Epidermal melanocyte (primary cell): ENCODE measurements at regions not wholly inside any gene's neighbourhood (a gene's known extent, or its start where the extent isn't known, plus 50 kb on each side); places are given as distances from the start of the nearest gene placed in this dataset.
"Not testable (repeated sequence)": the region's sequence is repeated elsewhere in the genome, so short reads cannot be mapped to it uniquely, and the experiment has no call there.

Source experiments
- DNase-seq: peaks from one replicate; pipeline ENCODE4 v3.0.0; 2011; ENCODE audit warnings: low spot score; ENCODE audit not compliant: insufficient read length

GRCh38 chr14:89743828-89744227 lies 210.7 kb downstream of the EFCAB11 start:
- no peak for DNase-seq

- DNase-seq, result no peak
Measured at GRCh38 chr14:89740241-89740640, 214.3 kb downstream of the EFCAB11 start.

DNA sequence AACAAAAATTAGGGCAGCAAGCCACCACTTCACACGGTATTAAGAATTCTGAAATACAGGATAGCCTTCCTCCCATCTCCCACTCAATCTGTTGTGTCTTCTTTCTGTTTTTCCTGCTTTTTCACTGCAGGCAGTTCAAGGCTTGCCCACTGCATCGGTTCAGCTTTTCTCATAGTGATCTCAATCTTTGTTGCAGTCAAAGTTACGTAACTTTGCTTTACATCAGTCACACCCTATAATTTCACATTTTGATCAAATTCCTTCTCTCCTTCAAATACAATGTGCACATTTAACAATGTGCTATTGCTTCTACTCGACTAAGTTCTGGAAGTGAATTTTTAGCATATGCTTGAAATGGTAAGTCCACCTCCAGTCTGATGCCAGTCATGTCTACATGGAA lies 217.6 kb downstream of the EFCAB11 start:
- DNase-seq, result no peak

- DNase-seq, result no peak
Measured at GRCh38 chr14:89731396-89731933, 223.1 kb downstream of the EFCAB11 start.

GRCh38 chr14:89730687-89731086 lies 223.8 kb downstream of the EFCAB11 start:
- no peak for DNase-seq

DNA sequence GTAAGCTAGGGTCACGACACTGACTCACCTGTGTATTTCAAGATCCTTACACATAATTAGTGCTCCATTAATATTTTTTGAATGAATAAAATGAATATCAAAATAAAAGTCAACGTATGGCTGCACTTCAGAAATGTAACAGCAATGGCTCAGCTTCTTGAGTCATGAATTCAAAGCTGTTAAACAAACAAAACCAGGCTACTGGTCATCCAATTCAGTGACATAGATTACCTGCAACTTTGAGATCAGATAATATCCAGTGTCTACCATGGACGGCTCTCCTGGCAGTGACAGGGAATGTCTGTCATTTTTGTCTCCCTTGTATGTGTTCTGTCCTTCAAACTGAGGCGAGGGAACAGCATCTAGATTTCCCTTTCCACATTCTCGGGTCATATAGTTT lies 225.6 kb downstream of the EFCAB11 start:
- no peak for DNase-seq

DNA sequence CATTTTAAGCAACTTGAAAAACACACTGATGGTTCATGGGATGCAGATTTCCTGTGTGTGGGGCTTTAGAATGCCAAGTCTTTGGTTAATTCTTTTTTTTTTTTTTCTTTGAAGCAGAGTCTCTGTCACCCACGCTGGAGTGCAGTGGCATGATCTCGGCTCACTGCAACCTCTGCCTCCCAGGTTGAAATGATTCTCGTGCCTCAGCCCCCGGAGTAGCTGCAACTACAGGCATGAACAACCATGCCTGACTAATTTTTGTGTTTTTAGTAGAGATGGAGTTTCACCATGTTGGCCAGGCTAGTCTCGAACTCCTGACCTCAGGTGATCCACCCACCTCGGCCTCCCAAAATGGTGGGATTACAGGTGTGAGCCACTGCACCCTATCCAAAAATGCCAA lies 228.3 kb downstream of the EFCAB11 start:
- DNase-seq, result not testable (repeated sequence)

DNA sequence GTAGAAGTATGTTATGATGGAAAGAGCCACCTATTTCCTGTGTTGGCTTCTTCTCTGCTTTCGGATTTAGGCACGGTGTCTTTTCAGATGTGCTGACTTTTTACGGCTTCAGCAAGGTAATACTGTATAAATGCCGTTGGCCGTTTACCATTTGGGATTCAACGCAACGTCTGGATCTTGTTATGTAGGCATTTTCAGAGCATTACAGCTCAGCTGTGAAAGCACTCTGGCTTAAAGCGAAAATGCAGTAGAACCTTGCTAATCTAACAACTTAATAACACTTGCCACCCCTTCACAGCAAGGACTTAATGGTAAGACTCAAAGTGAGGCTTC lies 229.9 kb downstream of the EFCAB11 start:
- DNase-seq, result no peak

DNA sequence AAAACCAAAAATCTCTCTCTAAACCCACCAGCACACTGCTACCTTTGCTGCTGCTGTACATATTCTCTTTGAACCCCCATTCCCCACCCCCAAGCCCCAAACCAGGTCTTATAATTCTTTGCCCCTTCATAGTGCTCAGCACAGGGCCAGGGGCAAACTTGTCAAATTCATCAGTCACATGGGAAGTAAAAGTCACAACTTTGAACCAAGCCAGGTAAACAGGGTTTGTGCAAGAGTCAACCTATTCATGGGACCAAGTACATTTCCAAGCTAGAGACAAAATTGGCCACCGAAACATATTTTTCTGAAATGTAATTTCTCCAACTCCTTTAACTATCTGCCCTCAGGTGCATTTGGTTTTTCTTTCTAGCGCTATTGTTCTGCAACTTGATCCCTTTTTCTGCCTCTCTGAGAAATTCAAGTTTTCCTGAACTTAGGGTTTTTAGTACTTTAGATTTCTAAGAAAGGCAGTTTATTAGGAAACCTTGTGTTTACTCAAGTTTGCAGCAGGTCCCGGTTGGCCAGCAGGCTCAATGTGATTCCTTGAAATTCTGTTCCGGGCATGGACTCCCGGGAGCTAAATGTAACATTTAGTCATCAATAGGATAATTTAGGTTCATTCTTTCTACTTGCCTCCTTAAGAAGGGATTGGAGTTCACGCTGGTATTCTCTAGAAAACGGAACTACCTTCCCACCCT lies 230.5 kb downstream of the EFCAB11 start:
- no peak for DNase-seq

DNA sequence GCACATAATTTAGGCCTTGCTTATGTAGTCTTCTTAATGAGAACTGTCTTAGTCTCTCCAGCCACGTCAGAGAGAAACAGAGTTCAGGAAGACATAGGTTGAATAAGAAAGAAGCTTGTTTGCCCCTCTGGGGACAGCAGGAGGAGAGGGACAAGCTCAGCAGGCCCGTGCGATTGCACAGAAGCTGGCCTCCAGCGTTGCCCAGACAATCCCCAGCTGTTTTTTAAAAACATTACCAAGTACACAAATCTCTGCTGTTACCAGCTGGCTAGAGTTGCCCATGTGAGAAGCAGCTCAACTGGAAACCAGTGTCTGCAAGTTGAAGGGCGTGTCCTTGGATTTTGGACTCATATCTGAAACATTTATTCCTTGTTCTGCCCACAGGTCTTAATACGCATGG lies 232.6 kb downstream of the EFCAB11 start:
- no peak for DNase-seq

GRCh38 chr14:89720741-89721729 lies 233.5 kb downstream of the EFCAB11 start:
- no peak for DNase-seq

DNA sequence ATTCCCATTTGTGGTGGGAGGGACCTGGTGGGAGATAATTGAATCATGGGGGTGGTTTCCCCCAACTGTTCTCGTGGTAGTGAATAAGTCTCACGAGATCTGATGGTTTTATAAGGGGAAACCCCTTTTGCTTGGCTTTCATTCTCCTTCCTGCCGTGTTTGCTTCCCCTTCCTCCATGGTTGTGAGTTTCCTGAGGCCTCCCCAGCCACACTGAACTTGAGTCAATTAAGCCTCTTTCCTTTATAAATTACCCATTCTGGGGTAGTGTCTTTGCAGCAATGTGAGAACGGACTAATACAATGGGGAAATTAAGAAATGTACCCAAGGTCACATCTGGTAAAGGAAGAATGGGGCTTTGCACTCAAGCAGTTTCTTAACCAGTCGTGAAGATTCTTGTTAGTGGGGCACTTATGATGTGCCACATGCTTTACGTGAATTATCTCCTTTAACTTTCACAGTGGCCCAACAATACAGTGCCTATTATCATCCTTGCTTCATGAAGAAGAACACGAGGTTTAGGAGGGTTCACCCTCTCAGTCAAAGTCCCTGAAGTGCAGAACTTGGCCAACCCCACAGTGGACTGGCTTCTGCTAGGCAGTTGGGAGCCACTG lies 234.3 kb downstream of the EFCAB11 start:
- no peak for DNase-seq

DNA sequence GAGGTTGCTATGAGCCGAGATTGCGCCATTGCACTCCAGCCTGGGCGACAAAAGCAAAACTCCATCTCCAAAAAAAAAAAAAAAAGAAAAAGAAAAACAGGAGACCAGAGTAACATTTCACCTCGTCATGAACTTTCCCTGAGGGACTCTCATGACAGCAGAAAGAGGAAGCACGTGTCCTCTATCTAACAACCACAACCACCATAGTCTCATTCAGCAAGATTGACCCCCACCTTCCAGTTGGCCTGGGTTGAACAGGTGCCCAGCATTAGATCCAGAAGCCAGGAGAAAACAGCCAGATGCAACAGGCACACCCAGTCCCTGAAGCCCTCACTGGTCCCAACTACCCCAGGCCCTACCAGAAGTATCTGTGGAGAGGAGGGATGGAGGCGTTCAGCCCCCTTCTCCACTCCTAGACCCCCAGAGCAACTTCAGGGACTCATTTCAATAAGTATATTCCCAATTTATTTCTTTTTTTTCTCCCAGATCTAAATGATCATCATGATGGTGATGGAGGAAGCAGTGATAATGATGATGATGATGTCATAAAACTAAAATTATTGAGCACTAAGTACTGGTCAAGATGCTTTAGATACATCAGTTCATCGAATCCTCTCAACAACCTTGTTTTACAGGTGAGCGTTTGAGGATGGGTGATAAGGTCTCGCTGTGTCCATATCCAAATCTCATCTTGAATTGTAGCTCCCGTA lies 235.0 kb downstream of the EFCAB11 start:
- DNase-seq, result no peak

- DNase-seq, result no peak
Measured at GRCh38 chr14:89708982-89709625, 245.4 kb downstream of the EFCAB11 start.

- DNase-seq, result no peak
Measured at GRCh38 chr14:89707086-89707485, 247.4 kb downstream of the EFCAB11 start.

- no peak for DNase-seq
Measured at GRCh38 chr14:89702876-89703200, 251.7 kb downstream of the EFCAB11 start.

GRCh38 chr14:89702073-89702875 lies 252.3 kb downstream of the EFCAB11 start:
- no peak for DNase-seq

- DNase-seq, result peak; percentile 73
Measured at GRCh38 chr14:89701211-89702043, 253.1 kb downstream of the EFCAB11 start.

DNA sequence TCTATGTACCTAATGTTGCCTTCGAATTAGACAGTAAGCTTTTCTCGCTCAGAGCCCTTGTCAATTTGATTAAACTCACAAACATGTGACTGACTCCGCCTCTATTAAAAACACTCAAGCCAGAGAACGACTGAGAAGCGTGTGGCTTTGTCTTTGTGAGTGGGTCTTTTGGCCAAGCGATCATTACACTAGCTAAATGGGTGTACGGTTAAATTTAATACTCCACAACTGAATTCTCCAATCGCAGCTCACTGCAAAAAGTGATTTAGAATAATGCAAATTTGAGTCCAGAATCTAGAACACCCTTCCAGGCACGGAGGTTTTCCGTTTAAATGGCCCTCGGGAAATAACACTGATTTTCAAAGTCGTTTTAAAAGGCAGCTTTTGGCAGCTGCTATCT lies 253.7 kb downstream of the EFCAB11 start:
- no peak for DNase-seq
